ENCODE measurements at regions not wholly inside any gene's neighbourhood (a gene's known extent, or its start where the extent isn't known, plus 50 kb on each side); places are given as distances from the start of the nearest gene placed in this dataset.

- no peak for DNase-seq (ENCODE audit: low read depth)
Measured at GRCh38 chr2:238561230-238561629, 134.5 kb downstream of the ASB1 start.

- DNase-seq (ENCODE audit: low read depth), result no peak
Measured at GRCh38 chr2:238562446-238562845, 135.7 kb downstream of the ASB1 start.

- no peak for DNase-seq (ENCODE audit: low read depth)
Measured at GRCh38 chr2:238563551-238563950, 136.8 kb downstream of the ASB1 start.

GRCh38 chr2:238564286-238564920 lies 137.7 kb downstream of the ASB1 start:
- DNase-seq (ENCODE audit: low read depth), result no peak

GRCh38 chr2:238565031-238565430 lies 138.3 kb downstream of the ASB1 start:
- DNase-seq (ENCODE audit: low read depth), result no peak

DNA sequence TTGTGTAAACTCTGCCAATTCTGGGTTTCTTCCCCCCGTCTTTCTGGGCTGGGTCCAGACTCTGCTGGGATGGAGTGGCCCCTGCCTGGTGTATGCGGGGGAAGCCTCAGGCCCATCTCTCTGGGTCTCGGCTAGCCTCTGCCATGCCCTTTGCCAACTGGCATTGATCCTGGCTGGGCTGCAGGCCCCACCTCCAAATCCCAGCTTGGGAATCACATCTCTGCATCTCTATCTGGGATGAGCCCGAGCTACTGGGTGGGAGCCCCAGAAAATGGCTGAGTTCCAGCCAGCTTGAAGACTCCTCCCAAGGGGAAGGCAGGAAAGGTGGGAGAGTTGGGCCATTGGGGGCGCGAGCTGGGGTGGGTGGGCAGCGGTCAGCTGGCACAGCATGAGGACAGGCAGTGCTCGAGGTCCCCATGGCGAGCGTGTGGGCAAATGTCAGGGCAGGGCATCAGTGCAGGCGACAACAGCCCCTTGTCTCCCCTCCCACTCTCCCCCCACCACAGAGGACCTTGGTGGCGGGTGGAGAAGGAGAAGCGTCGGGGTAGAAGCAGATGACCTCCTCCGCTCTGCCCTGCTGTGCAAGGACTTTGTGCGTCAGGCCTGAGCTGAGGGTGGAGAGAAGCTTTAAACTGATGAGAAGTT lies 139.4 kb downstream of the ASB1 start:
- no peak for DNase-seq (ENCODE audit: low read depth)

DNA sequence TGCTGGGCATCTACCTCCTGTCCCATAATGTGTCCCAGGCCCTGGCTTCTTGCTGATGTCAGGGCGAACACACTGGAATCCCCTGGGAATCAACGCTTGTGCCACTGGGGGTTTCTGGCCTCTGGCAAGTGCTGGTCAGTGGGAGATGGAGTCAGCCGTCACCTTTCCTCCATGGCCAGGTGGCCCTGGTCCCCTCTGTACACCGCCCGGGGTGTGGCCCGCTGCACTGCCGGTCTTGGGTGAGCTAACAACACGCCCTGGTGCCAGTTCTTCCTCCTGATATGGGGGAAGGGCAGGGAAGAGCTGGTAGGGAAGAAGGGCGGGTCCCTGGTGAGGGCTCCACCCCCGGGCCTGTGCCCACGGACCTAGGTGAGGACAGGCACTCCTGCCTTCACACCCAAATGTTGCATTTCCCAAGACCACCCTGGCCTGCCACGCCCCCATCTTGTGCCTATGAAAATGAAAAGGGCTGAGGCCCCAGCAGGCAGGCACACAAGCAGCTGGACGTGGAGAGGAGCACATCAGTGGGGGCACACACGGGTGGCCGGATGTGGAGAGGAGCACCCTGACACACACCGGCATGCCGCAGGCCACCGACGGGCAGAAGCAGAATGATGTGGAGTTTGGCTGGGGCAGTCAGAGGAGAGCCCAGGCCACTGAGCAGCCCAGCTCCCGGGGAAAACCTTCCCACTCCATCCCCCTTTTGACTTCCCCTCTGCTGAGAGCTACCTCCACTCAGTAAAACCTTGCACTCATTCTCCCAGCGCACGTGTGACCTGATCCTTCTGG lies 140.5 kb downstream of the ASB1 start:
- DNase-seq (ENCODE audit: low read depth), result no peak

- no peak for DNase-seq (ENCODE audit: low read depth)
Measured at GRCh38 chr2:238567996-238568395, 141.3 kb downstream of the ASB1 start.

DNA sequence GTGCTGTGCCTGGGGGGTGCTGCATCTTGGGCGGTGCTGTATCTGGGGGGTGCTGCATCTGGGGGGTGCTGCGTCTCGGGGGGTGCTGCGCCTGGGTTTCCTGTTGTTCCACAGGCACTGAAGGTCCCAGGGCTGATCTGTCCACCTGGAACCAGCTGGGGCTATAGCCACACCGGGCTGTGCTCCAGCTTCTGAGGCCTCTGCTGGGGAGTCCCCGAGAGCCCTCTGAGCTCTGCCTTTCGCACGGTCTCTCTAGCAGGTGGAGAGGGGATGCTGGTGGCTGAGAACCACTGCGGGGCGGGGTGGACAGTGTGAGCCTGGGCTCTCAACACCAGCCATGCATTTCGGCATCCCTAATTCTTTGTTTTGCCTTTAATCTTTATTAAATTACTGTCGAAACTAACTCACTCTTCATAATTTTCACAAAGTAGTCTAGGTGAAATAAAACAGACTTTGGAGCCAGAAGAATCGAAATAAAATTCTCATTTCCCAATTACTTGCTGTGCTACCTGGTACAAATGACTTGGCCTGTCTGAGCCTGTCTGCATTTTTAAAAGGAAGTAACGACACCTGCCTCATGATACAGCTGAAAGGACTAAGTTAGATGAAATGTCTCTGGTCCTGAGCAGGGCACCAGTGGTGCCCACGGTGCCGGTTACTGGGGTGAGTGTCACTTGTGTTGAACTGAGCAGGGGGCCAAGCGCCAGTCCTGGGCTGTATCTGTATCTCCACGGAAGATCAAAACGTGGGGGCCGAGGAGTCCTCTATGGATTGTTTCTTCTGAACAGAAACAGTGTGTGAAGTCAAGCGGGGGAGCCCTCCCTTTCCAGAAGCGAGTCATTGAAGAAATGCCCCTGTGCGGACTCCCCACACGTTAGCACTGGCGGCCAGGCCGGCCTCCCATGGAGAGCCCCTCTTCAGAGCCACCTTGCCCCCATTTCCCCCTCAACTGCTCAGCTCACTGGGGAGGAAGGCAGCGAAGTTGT lies 142.0 kb downstream of the ASB1 start:
- no peak for DNase-seq (ENCODE audit: low read depth)

GRCh38 chr2:238569507-238570195 lies 142.9 kb downstream of the ASB1 start:
- no peak for DNase-seq (ENCODE audit: low read depth)

GRCh38 chr2:238570391-238570790 lies 143.7 kb downstream of the ASB1 start:
- DNase-seq (ENCODE audit: low read depth), result no peak

DNA sequence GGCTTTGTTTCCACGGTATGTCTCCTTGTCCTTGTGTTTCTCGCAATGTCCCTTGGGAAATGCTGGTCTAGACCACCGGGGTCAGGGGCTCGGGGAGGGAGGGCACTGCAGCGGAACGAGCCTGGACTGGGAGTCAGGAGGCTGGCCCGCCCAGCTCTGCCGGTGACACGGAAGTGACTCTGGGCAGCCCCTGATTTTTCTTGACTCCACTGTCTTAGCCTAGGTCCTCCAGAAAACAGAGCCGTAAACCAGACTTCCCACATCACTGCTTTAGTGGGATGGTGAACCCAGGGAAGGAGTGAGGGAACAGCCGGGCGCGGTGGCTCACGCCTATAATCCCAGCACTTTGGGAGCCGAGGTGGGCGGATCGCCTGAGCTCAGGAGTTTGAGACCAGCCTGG lies 144.2 kb downstream of the ASB1 start:
- DNase-seq (ENCODE audit: low read depth), result no peak

GRCh38 chr2:238571661-238572372 lies 145.1 kb downstream of the ASB1 start:
- DNase-seq (ENCODE audit: low read depth), result no peak

GRCh38 chr2:238573065-238573778 lies 146.5 kb downstream of the ASB1 start:
- DNase-seq (ENCODE audit: low read depth), result no peak

GRCh38 chr2:238573916-238574315 lies 147.2 kb downstream of the ASB1 start:
- no peak for DNase-seq (ENCODE audit: low read depth)

- DNase-seq (ENCODE audit: low read depth), result no peak
Measured at GRCh38 chr2:238574490-238575271, 148.0 kb downstream of the ASB1 start.

DNA sequence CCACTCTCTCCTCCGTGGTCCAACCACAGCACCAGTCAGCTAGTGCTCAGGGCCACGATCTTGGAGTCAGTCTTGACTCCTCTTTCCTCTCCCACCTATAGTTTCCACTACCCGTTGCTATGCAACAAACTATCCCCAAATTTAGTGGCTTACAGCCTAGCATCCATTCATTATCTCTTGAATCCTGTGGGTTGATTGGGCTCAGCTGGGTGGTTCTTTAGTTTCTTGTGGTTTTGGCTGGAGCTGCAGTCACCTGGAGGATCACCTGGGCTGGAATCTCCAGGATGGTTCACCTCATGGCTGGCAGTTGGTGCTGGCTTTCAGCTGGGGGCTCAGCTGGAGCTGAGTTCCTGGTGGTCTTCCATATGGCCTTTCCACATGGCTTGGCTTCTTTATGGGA lies 149.9 kb downstream of the ASB1 start:
- DNase-seq (ENCODE audit: low read depth), result no peak

GRCh38 chr2:238578256-238578655 lies 151.5 kb downstream of the ASB1 start:
- no peak for DNase-seq (ENCODE audit: low read depth)

DNA sequence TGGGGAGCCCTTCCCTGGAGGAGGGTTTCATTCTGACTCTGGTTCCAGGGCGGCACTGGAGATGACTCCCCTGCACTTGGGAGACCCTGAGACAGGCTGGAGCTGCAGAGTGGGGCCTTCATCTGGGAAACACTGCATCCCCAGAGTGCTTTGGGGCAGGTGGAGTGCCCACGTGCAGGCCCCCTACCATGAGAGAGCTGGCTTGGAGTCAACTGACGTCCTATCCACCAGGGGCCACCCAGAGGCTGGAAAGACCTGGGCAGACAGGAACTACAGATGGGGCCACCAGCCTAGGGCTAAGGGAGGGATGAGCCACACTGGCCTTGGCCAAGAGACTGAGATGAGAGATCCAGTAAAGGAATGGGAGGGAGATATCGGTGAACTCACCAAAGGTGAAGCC lies 153.8 kb downstream of the ASB1 start:
- DNase-seq (ENCODE audit: low read depth), result no peak

Measured in stimulated activated CD4-positive, alpha-beta T cell treated with anti-CD3 and anti-CD28 coated beads, Interleukin-2, amount 100 ng/mL, for 4 hours (primary cell).